NOMO-1 treated with DMSO at 0.1 percent for 48 hours (cell line): ENCODE measurements at regions not wholly inside any gene's neighbourhood (a gene's known extent, or its start where the extent isn't known, plus 50 kb on each side); places are given as distances from the start of the nearest gene placed in this dataset.
A peak's percentile ranks its signal among the peaks of the same experiment; 100 is the strongest.

Experiments
- DNase-seq: peaks from one replicate; lab custom pipeline; 2025; ENCODE audit not compliant: unreplicated experiment; lab: John Stamatoyannopoulos, UW

GRCh38 chr12:94760786-94761185 lies 110.4 kb upstream of the TMCC3 start:
- no peak for DNase-seq

DNA sequence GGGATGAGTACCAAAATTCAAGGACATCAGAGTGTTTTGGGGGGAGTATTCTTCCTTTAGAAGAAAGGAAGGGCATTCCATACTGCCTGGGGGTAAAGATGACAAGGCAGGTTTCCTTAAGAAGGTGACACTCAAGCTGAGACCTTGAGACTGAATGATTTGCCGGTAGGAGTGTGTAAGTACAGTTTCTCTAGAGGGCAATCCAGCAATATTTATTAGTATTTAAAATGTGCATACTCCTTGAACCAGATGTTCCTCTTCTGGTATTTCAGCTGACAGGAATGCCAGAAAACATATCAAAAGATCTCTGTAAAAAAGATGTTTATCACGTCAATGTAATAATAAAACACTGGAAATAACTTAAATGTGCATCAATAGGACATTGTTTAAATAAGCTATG lies 106.4 kb upstream of the TMCC3 start:
- DNase-seq, result no peak

DNA sequence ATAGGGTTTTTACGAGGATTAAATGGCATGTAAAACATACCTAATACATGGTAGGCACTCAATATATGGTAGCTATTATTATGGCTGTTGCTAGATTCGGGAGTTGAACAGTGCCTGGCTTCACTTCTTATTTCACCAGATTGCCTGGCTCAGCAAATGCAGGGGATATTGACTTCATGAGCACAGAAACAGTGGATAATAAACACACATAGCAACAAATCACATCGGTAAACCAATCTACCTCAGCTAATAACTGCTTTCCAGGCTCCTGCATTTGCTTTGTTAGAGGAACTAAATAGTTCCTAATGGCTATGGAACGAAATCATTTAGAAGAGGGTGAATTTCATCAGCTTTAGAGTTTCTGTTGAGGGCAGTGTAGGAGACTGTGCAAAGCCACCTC lies 105.2 kb upstream of the TMCC3 start:
- no peak for DNase-seq

DNA sequence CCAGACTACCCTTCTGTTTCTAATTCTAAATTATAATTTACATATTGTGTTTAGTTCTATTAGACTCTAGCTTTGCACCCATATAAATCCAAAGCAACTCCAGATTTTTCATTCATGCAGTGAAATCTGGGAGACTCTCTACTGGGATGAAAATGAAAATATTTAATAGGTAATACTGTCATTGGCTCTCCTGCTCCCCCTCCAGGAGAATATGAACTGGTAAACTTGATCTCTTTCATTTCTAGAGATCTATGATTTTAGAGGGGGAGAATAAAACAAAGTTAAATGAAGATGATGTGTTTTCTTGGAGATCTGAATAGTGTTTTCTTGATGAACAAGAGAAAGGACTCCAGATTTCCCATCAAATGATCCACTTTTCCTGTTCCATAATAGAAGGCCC lies 104.3 kb upstream of the TMCC3 start:
- DNase-seq, result no peak

DNA sequence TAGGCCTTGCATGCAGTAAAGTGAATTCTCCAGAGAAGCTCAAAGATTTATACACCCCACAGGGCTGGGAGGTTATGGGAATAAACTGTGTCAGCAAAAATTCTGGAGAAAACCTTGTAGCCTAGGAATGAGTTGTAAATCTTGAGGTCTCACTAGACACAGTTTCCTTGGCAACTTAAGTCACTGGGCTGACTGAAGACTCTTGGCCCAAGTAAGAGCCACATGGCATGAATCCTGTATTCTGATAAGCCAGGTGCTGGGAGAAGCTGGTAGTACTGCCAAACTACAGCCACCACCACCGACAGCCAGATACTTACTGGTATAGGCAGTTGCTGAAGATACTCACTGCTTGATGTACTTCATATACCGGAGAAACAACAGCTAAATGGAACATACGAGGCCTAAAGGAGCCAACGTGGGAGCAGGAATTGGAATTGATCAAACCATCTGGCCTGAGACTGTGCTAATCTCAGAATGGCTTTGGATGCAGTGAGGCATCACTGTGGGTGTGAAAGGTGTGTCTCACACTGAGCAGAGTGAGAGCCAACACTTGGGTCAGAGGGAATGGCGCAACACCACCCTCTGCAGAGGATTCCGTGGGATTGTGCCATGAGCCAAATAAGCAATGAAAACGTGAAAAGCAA lies 102.8 kb upstream of the TMCC3 start:
- no peak for DNase-seq

DNA sequence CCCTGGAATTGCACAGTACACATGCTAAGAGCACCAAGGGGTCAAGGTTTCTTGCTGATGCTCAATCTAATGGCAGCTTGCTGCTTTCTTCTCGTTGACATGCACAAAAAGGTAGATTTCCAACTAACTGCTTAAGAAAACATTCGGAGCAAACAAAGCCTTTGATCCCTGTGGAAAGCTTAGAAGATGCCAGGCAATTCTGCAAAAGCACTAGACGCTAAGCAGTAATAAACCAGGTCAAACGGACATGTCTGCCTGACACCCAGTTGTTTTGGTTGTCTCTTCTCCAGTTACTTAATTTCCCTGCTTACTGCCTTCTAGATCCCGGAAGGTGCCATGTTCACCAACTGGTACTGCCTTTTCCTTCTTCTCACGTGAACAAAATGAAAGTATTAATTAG lies 100.5 kb upstream of the TMCC3 start:
- DNase-seq, result no peak

DNA sequence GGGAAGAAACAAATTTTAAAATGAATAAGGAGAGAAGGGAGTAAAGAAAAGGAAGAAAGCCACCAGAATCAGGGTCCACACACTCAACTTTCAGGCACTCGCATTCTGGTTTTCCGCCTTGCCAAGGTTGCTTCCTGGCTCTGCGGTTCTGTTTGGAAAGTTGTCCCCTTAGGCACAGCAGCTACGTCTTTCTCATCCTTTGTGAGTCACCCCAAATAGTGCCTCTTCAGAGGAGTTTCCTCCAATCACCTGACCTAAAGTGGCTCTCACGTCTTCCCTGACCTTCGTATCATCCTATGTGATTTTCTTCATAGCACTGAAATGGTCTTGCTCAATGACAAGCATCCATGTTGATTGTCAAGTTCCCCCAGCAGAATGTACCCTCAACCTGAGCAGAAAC lies 99.5 kb upstream of the TMCC3 start:
- DNase-seq, result no peak

- no peak for DNase-seq
These were observed 99.1 kb upstream of the TMCC3 start for GRCh38 chr12:94749455-94749854.

- DNase-seq, result no peak
These were observed 98.5 kb upstream of the TMCC3 start for GRCh38 chr12:94748726-94749421.

DNA sequence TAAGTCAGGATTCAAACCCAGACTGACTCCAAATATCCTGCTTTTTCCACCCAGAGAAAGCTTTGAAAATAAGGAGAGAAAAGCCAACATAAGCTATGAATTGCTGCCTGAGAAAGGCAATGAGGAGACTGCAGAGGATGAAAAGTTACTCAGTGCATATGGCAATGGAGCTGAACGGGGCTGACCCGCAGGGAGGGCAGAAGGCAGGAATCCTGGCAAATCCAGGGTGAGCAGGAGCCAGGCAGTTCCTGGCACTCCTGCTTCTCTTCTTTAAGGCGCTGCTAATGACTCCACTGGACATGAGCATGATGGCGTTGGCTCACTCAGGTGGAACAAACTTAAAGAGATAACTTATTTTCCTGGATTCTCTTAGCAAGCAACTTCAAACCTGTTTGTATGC lies 95.2 kb upstream of the TMCC3 start:
- DNase-seq, result no peak

DNA sequence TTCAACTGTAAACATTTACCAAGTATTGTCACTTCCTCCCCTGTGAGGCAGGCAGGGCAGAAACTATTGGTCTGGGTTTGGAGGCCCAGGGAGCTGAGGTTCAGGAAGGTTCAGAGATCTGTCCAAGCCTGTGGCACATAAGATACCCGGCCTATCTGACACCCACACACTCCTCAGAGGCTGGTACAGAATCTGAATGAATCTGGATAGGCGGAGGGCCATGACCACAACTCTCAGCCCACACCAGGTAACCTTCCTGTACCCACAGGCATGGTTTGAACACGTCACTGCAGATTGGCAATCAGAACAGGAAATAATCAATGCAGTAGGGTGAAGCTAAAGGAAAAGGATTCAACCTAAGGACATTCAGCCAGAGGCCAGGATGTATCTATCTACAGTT lies 92.8 kb upstream of the TMCC3 start:
- DNase-seq, result no peak

DNA sequence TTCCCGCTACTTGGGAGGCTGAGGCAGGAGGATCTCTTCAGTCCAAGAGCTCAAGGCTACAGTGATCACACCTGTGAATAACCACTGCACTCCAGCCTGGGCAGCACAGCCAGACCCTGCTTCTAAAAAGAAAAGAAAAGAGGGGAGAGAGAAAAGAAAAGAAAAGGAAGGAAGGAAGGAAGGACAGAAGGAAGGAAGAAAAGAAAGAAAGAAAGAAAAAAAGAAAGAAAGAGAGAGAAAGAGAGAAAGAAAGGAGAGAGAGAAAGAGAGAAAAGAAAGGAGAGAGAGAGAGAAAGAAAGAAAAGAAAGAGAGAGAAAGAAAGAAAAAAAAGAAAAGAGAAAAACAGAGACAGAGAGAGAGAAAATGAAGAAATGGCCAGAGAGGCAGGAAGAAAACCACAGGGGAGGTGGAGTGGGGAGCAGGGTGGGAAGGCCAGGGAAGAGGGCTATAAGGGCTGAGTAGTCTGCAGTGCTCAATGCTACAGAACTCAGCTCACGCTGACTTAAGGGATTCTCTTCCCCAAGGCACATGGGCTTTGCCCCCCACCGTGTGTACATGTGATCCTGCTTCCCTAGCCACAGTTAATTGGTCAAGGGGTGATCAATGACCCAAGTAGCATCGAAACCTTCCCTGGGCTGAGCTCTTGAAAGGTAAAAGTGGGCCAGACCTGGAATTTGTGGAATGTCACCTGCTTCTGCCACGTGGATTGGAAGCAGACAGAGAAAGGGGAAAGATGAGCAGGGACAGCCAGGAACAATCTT lies 90.4 kb upstream of the TMCC3 start:
- DNase-seq, result no peak

- DNase-seq, result no peak
These were observed 86.5 kb upstream of the TMCC3 start for GRCh38 chr12:94736820-94737219.

DNA sequence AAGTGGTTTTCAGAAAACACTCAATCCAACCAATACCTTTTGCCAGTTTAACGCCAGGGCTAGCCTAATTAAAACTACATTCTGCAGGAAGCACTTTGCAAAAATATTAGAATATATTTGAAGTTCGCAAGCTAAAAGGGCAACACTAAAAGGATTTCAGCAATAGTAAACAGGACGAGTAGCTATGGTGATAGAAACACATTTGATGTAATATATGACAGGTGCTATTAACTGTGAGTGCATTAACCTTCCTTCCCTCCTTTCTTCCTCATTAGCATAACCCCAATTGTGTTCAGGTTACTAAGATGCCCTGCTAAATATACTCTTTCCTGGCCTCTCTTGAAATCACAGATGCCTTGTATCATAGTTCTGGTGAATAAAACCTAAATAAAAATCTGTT lies 85.6 kb upstream of the TMCC3 start:
- DNase-seq, result no peak

DNA sequence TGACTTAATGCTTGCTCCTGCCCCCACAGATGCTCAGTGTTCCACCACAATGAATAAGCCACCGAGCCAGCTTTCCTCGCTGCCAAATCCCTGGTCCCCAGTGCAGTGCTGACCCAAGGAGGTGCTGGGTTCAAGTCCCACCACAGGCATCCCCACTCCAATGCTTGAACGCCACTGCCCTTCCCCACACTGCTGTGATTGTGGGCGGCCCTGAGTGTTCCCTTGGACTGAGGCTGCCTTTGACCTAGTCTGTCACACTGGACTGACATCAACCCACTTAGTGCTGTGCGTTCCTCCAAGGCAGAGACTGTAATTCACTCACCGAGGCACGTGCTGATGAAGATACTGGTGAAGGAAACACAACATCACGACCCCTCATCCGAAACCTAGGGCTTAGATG lies 83.4 kb upstream of the TMCC3 start:
- no peak for DNase-seq

DNA sequence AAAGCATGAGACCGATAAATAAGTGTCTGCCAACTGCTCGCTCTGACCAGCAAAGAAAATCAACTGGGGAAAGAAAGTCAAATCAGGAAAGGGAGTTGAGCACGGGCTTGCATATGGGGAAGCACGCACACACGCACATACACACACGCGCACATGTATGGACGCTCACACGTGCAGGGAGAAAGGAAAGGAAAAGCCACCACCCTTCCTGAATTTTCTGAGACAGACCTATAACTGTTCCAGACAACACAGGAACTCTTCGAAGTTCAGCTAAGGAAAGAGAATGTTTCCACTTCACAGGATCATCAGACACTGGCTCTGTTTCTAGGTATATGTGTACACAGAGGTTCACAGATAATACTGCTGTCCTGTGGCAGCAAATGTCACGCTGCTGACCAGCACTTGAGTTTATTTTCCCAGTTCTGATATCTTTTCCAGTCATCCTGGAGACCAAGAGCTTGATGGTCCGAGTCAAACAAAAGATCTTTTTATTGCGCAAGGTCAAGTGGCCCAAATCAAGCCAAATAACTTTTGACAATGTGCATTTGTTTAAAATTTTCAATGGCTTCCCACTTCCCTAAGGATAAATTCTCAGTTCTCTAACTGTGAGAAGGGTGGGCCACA lies 82.1 kb upstream of the TMCC3 start:
- DNase-seq, result no peak

DNA sequence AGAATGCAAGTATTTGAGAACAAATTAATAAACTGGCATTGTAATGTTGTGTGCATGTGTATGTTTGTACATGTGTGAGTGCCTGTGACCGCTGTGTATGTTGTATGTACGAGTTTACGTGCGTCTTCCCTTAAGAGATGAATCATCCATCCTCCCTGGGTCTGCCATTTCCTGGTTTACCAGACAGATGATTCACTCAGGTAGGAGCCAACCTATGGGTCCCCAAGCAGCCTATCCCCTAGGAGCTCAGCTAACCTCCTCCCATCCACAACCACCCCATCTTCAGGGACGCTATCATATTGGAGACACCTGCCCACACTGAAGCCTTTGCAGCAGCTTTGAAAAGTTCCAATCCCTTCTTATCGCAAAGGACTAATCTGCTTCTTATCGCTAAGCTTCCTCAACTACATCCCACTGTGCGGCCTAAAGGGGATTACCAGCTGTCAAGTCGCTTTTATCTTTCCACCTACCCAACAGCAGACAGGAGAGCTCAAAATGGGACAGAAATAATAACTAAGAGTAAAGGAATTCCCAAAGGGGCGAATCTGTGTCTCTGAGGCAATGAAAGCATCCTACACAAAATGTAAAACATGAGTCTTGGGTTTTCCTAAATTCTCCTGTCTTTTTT lies 81.5 kb upstream of the TMCC3 start:
- DNase-seq, result no peak

DNA sequence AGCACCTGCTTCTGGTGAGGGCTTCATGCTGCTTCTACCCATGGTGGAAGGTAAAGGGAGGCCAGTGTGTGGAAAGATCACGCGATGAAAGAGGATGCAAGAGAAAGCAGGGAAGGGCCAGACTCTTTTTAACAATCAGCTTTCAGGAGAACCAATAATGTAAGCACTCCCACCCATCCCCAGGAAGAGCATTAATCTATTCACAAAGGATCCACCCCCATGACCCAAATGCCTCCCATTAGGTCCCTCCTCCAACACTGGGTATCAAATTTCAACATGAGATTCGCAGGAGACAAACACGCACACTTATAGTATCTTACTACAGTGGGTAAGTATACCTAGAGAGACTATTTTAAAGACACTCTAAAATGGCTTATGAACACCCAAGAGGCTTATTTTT lies 80.5 kb upstream of the TMCC3 start:
- DNase-seq, result no peak

GRCh38 chr12:94726236-94726835 lies 76.0 kb upstream of the TMCC3 start:
- DNase-seq, result no peak

DNA sequence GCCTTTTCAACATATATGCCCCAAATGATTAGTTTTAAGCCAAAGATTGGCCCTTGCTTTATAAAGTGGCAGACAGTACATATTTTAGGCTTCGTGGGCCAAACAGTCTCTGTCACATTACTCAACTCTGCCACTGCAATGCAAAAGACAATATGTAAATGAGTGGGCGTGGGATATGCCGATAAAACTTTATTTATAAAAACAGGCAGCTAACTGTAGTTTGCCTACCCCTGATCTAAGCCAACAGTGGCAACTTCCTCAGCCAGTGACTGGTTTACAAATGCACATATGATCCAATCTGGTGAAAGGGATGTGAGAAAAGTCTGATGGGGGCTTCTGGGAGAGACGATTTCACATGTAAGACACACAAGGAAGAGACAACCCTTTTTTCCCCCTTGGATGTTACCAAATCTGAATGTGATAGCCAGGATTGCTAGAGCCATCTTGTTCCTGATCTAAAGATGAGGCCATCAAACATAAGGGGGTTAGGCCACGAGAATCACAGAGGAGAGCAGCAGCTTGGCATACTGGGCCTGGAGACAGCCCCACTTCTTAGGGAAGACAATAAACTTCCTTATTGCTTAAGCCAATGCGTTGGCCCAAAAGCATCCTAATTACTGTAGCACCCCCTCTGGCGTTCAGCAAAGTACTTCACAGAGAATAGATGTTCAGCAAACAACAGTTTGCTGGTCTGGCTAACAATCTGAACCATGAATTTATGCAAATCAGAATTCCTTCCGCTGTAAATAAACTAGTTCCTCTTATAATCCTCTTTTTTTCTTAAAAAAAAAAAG lies 75.2 kb upstream of the TMCC3 start:
- peak; percentile 16 for DNase-seq
